ENCODE measurements at regions not wholly inside any gene's neighbourhood (a gene's known extent, or its start where the extent isn't known, plus 50 kb on each side); places are given as distances from the start of the nearest gene placed in this dataset.
"Not testable (repeated sequence)": the region's sequence is repeated elsewhere in the genome, so short reads cannot be mapped to it uniquely, and the experiment has no call there.

GRCh38 chr13:109702030-109702597 is 84.3 kb downstream of the IRS2 start:
- FAIRE-seq; H2AFZ ChIP-seq (ENCODE audit: low read depth, low read length); DNase-seq (ENCODE audit: low read depth); H3K9ac ChIP-seq (ENCODE audit: low read length); H3K4me3 ChIP-seq (ENCODE audit: insufficient read depth, low read depth, low read length); H3K27me3 ChIP-seq (ENCODE audit: insufficient read depth, low read length); H3K9me3 ChIP-seq (ENCODE audit: insufficient read depth, low read depth, low read length); H4K20me1 ChIP-seq (ENCODE audit: insufficient read depth, low read length); H3K79me2 ChIP-seq (ENCODE audit: insufficient read depth, low read length); H3K36me3 Mint-ChIP-seq (ENCODE audit: low read depth, unreplicated experiment); H3K36me3 ChIP-seq (ENCODE audit: insufficient read depth, low read length); H3K27ac Mint-ChIP-seq (ENCODE audit: unreplicated experiment); H3K4me2 ChIP-seq (ENCODE audit: low read length); H3K27me3 Mint-ChIP-seq (ENCODE audit: low read depth, unreplicated experiment); H3K27ac ChIP-seq (ENCODE audit: low read depth, low read length); H3K4me3 Mint-ChIP-seq (ENCODE audit: unreplicated experiment): not testable (repeated sequence)
- peaks cover 13% of the 10 kb centered on the region for H3K4me1 ChIP-seq (ENCODE audit: insufficient read depth, low read length)
- Mint-ChIP-seq H3K9me3 (ENCODE audit: unreplicated experiment) (peaks cover 16% of the 10 kb centered on the region), H3K4me1 (ENCODE audit: low read depth, unreplicated experiment) (peaks cover 20% of the 10 kb centered on the region)

DNA sequence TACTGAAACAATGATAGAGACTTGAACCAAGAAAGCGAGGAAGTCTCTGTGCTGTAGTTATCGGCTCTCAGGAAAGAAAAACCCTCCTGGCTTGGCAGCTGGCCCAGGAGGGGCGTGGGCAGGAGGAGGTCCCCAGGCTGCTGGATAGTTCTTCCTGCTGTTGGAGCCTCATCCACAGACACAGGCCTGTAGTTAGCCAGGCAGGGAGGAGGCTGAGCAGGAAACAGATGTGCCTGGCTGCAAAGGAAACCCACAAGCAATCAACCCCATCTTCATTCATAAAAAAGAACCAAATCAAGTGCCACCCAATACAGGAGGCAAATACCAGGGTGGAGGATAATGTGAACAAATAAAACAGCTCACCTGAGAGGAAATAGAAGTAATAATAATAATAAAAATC is 86.2 kb downstream of the IRS2 start:
- Histone ChIP-seq H3K4me2 (ENCODE audit: low read length) (peak overlapping the region; percentile 27), H3K27ac (ENCODE audit: low read depth, low read length) (no peak overlapping the region), H3K36me3 (ENCODE audit: insufficient read depth, low read length) (no peaks in the 10 kb centered on the region), H3K4me3 (ENCODE audit: insufficient read depth, low read depth, low read length) (no peak overlapping the region), H4K20me1 (ENCODE audit: insufficient read depth, low read length) (no peaks in the 10 kb centered on the region), H3K27me3 (ENCODE audit: insufficient read depth, low read length) (peaks cover 13% of the 10 kb centered on the region), H3K4me1 (ENCODE audit: insufficient read depth, low read length) (peaks cover 13% of the 10 kb centered on the region), H2AFZ (ENCODE audit: low read depth, low read length) (no peak overlapping the region), H3K9me3 (ENCODE audit: insufficient read depth, low read depth, low read length) (no peaks in the 10 kb centered on the region), H3K9ac (ENCODE audit: low read length) (no peak overlapping the region), H3K79me2 (ENCODE audit: insufficient read depth, low read length) (no peaks in the 10 kb centered on the region)
- peaks cover 5% of the 10 kb centered on the region for H3K27me3 Mint-ChIP-seq (ENCODE audit: low read depth, unreplicated experiment)
- H3K36me3 Mint-ChIP-seq (ENCODE audit: low read depth, unreplicated experiment) = peaks cover 5% of the 10 kb centered on the region
- no peak overlapping the region for H3K4me3 Mint-ChIP-seq (ENCODE audit: unreplicated experiment)
- H3K4me1 Mint-ChIP-seq (ENCODE audit: low read depth, unreplicated experiment) = peaks cover 18% of the 10 kb centered on the region
- peak overlapping the region; percentile 92 for H3K27ac Mint-ChIP-seq (ENCODE audit: unreplicated experiment)
- peaks cover 15% of the 10 kb centered on the region for H3K9me3 Mint-ChIP-seq (ENCODE audit: unreplicated experiment)
- no peak for TF ChIP-seq EZH2 (IDR thresholded peaks at IDR 0.05; ENCODE audit: insufficient read depth, low read length)
- TF ChIP-seq, protein P1, sequence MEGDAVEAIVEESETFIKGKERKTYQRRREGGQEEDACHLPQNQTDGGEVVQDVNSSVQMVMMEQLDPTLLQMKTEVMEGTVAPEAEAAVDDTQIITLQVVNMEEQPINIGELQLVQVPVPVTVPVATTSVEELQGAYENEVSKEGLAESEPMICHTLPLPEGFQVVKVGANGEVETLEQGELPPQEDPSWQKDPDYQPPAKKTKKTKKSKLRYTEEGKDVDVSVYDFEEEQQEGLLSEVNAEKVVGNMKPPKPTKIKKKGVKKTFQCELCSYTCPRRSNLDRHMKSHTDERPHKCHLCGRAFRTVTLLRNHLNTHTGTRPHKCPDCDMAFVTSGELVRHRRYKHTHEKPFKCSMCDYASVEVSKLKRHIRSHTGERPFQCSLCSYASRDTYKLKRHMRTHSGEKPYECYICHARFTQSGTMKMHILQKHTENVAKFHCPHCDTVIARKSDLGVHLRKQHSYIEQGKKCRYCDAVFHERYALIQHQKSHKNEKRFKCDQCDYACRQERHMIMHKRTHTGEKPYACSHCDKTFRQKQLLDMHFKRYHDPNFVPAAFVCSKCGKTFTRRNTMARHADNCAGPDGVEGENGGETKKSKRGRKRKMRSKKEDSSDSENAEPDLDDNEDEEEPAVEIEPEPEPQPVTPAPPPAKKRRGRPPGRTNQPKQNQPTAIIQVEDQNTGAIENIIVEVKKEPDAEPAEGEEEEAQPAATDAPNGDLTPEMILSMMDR (IDR thresholded peaks at IDR 0.05; ENCODE audit: insufficient read depth, low read depth, low read length) = no peak
- no peak for FAIRE-seq
- peak; percentile 68 for DNase-seq (ENCODE audit: low read depth)

DNA sequence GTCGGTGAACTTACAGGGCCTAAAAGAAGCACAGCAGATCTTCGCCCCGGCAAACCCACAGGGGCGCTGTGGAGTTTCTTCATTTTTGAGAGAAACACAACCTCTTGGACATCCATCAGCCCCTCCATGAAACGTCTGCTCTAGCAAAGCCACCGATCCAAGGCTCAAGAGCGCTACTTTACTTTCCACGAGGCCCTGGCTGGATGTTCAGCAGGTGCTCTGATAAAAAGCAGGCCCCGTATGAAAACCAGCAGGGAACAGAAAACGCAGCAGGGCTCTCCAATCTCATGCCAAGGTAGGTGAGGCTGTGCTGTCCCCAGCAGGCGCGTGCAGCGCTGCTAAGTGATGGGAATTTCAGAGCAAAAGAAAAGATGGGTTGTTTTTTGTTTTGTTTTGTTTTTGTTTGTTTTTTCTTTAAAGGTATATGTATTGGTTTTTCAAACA is 86.7 kb downstream of the IRS2 start:
- no peak overlapping the region for H3K4me3 Mint-ChIP-seq (ENCODE audit: unreplicated experiment)
- peak overlapping the region; percentile 92 for H3K27ac Mint-ChIP-seq (ENCODE audit: unreplicated experiment)
- no peaks in the 10 kb centered on the region for H3K79me2 ChIP-seq (ENCODE audit: insufficient read depth, low read length)
- FAIRE-seq = no peak
- no peak overlapping the region for H2AFZ ChIP-seq (ENCODE audit: low read depth, low read length)
- peaks cover 3% of the 10 kb centered on the region for H3K36me3 Mint-ChIP-seq (ENCODE audit: low read depth, unreplicated experiment)
- H3K27me3 Mint-ChIP-seq (ENCODE audit: low read depth, unreplicated experiment) = peaks cover 5% of the 10 kb centered on the region
- peaks cover 18% of the 10 kb centered on the region for H3K4me1 Mint-ChIP-seq (ENCODE audit: low read depth, unreplicated experiment)
- no peaks in the 10 kb centered on the region for H4K20me1 ChIP-seq (ENCODE audit: insufficient read depth, low read length)
- no peaks in the 10 kb centered on the region for H3K36me3 ChIP-seq (ENCODE audit: insufficient read depth, low read length)
- H3K9ac ChIP-seq (ENCODE audit: low read length) = no peak overlapping the region
- TF ChIP-seq, protein P1 (IDR thresholded peaks at IDR 0.05; ENCODE audit: insufficient read depth, low read depth, low read length) = no peak
- no peak for TF ChIP-seq EZH2 (IDR thresholded peaks at IDR 0.05; ENCODE audit: insufficient read depth, low read length)
- H3K27ac ChIP-seq (ENCODE audit: low read depth, low read length) = no peak overlapping the region
- H3K27me3 ChIP-seq (ENCODE audit: insufficient read depth, low read length) = peaks cover 13% of the 10 kb centered on the region
- peaks cover 11% of the 10 kb centered on the region for H3K9me3 Mint-ChIP-seq (ENCODE audit: unreplicated experiment)
- peaks cover 13% of the 10 kb centered on the region for H3K4me1 ChIP-seq (ENCODE audit: insufficient read depth, low read length)
- no peak overlapping the region for H3K4me3 ChIP-seq (ENCODE audit: insufficient read depth, low read depth, low read length)
- DNase-seq (ENCODE audit: low read depth) = no peak
- H3K9me3 ChIP-seq (ENCODE audit: insufficient read depth, low read depth, low read length) = no peaks in the 10 kb centered on the region
- peak overlapping the region; percentile 27 for H3K4me2 ChIP-seq (ENCODE audit: low read length)
